ENCODE measurements at regions not wholly inside any gene's neighbourhood (a gene's known extent, or its start where the extent isn't known, plus 50 kb on each side); places are given as distances from the start of the nearest gene placed in this dataset.

- TF ChIP-seq CTCF (conservative IDR thresholded peaks at IDR 0.05; ENCODE audit: low read depth, low read length) (no peak), EZH2phosphoT487 (IDR thresholded peaks at IDR 0.05; ENCODE audit: borderline replicate concordance, low read length) (no peak), EZH2 (IDR thresholded peaks at IDR 0.05; ENCODE audit: low read length, unreplicated experiment) (no peak)
Measured at GRCh38 chr1:102715150-102715549, 393.2 kb downstream of the COL11A1 start.

Data from PC-3 (cell line).